WTC11 (cell line): ENCODE measurements at regions not wholly inside any gene's neighbourhood (a gene's known extent, or its start where the extent isn't known, plus 50 kb on each side); places are given as distances from the start of the nearest gene placed in this dataset.

Source experiments
- ATAC-seq: fragments of 200-7000 bp; cut with Tn5 transposase; 2 replicates; pipeline ENCODE4 v1.10.0; 2021; ENCODE audit warnings: mild to moderate bottlenecking, moderate library complexity
- CTCF ChIA-PET: fragments of 300-600 bp; sonication (Branson Sonifier 250); formaldehyde crosslinking; loops from one replicate; lab custom pipeline; 2021; ENCODE audit warnings: antibody characterized with exemption; lab: Charles Lee
- POLR2A ChIA-PET: fragments of 350-600 bp; sonication (Branson Sonifier 250); formaldehyde crosslinking; loops from one replicate; lab custom pipeline; 2021; ENCODE audit warnings: antibody characterized with exemption; lab: Charles Lee
- DNase-seq: peaks from one replicate; pipeline ENCODE4 v3.0.0; 2021; ENCODE audit warnings: low spot score
- H3K27ac Mint-ChIP-seq: 2 replicates; pipeline ENCODE4 v1.8.0; 2021; ENCODE audit warnings: mixed read lengths
- H3K27me3 Mint-ChIP-seq: 2 replicates; pipeline ENCODE4 v1.8.0; 2021; ENCODE audit warnings: low read depth, mild to moderate bottlenecking, moderate library complexity, mixed read lengths
- H3K36me3 Mint-ChIP-seq: 2 replicates; pipeline ENCODE4 v1.8.0; 2021; ENCODE audit warnings: mixed read lengths
- H3K4me1 Mint-ChIP-seq: 2 replicates; pipeline ENCODE4 v1.8.0; 2022; ENCODE audit warnings: mixed read lengths
- H3K4me3 Mint-ChIP-seq: 2 replicates; pipeline ENCODE4 v1.8.0; 2021; ENCODE audit warnings: mild to moderate bottlenecking, moderate library complexity, mixed read lengths
- H3K9me3 Mint-ChIP-seq: 2 replicates; pipeline ENCODE4 v1.8.0; 2021; ENCODE audit warnings: mixed read lengths
- AFF4 ChIP-seq: sonication (generic); formaldehyde crosslinking; IDR thresholded peaks from 2 replicates; pipeline ENCODE4 v1.8.1; 2023; ENCODE audit warnings: mild to moderate bottlenecking, missing genetic modification reagents, borderline replicate concordance
- ATF1 ChIP-seq: sonication (generic); formaldehyde crosslinking; IDR thresholded peaks from 2 replicates; pipeline ENCODE4 v1.8.1; 2023; ENCODE audit warnings: mild to moderate bottlenecking, moderate library complexity, missing genetic modification reagents
- CBFB ChIP-seq: sonication (generic); formaldehyde crosslinking; IDR thresholded peaks from 2 replicates; pipeline ENCODE4 v1.8.1; 2022; ENCODE audit warnings: mild to moderate bottlenecking, low read depth, missing genetic modification reagents
- E2F1 ChIP-seq: sonication (generic); formaldehyde crosslinking; IDR thresholded peaks from 2 replicates; pipeline ENCODE4 v1.8.0; 2022; ENCODE audit warnings: mild to moderate bottlenecking, missing genetic modification reagents
- MXD4 ChIP-seq: fragments of 250-450 bp; sonication (Bioruptor Pico); IDR thresholded peaks from 2 replicates; pipeline ENCODE4 v1.8.0; 2021; ENCODE audit warnings: mild to moderate bottlenecking, moderate library complexity, borderline replicate concordance
- NFATC4 ChIP-seq: fragments of 250-450 bp; sonication (Bioruptor Pico); IDR thresholded peaks from 2 replicates; pipeline ENCODE4 v1.9.0; 2021; ENCODE audit warnings: mild to moderate bottlenecking
- NR3C1 ChIP-seq: sonication (generic); formaldehyde crosslinking; conservative IDR thresholded peaks from 2 replicates; pipeline ENCODE4 v1.8.1; 2023; ENCODE audit warnings: low read depth, mild to moderate bottlenecking, missing genetic modification reagents
- OVOL2 ChIP-seq: fragments of 250-450 bp; sonication (Bioruptor Pico); IDR thresholded peaks from 2 replicates; pipeline ENCODE4 v1.9.0; 2021; ENCODE audit warnings: mild to moderate bottlenecking, borderline replicate concordance
- PRDM15 ChIP-seq: sonication (generic); formaldehyde crosslinking; IDR thresholded peaks from 2 replicates; pipeline ENCODE4 v1.8.0; 2022; ENCODE audit warnings: missing genetic modification reagents
- STAT6 ChIP-seq: sonication (generic); formaldehyde crosslinking; conservative IDR thresholded peaks from 2 replicates; pipeline ENCODE4 v1.8.1; 2023; ENCODE audit warnings: mild to moderate bottlenecking, low read depth, missing genetic modification reagents, moderate library complexity
- TP53 ChIP-seq: sonication (generic); formaldehyde crosslinking; IDR thresholded peaks from 2 replicates; pipeline ENCODE4 v1.8.1; 2023; ENCODE audit warnings: mild to moderate bottlenecking, missing genetic modification reagents
- ZNF512 ChIP-seq: sonication (generic); formaldehyde crosslinking; IDR thresholded peaks from 2 replicates; pipeline ENCODE4 v1.8.1; 2022; ENCODE audit warnings: missing genetic modification reagents, borderline replicate concordance
- TF ChIP-seq, protein P1 (sequence below): sonication (generic); formaldehyde crosslinking; IDR thresholded peaks from 2 replicates; pipeline ENCODE4 v1.8.1; 2023; ENCODE audit warnings: mild to moderate bottlenecking, missing genetic modification reagents
- TF ChIP-seq, protein P2 (sequence below): sonication (generic); formaldehyde crosslinking; IDR thresholded peaks from 2 replicates; pipeline ENCODE4 v1.8.1; 2023; ENCODE audit warnings: mild to moderate bottlenecking, missing genetic modification reagents
- TF ChIP-seq, protein P3 (sequence below): fragments of 250-450 bp; sonication (Bioruptor Pico); IDR thresholded peaks from 2 replicates; pipeline ENCODE4 v1.9.0; 2021; ENCODE audit warnings: mild to moderate bottlenecking
- TF ChIP-seq, protein P4 (sequence below): fragments of 250-450 bp; sonication (Bioruptor Pico); IDR thresholded peaks from 2 replicates; pipeline ENCODE4 v1.9.0; 2021; ENCODE audit warnings: mild to moderate bottlenecking, borderline replicate concordance

GRCh38 chr5:37916525-37916924, 76.7 kb upstream of the GDNF start:
- H3K4me3 Mint-ChIP-seq, result no peak overlapping the region
- no peak for TF ChIP-seq OVOL2 (CRISPR knock-in tag)
- no peak for TF ChIP-seq NFATC4 (CRISPR knock-in tag)
- no peak for TF ChIP-seq NR3C1 (CRISPR knock-in tag)
- no peak for TF ChIP-seq ATF1
- TF ChIP-seq TP53 (CRISPR knock-in tag), result no peak
- TF ChIP-seq, protein P1, sequence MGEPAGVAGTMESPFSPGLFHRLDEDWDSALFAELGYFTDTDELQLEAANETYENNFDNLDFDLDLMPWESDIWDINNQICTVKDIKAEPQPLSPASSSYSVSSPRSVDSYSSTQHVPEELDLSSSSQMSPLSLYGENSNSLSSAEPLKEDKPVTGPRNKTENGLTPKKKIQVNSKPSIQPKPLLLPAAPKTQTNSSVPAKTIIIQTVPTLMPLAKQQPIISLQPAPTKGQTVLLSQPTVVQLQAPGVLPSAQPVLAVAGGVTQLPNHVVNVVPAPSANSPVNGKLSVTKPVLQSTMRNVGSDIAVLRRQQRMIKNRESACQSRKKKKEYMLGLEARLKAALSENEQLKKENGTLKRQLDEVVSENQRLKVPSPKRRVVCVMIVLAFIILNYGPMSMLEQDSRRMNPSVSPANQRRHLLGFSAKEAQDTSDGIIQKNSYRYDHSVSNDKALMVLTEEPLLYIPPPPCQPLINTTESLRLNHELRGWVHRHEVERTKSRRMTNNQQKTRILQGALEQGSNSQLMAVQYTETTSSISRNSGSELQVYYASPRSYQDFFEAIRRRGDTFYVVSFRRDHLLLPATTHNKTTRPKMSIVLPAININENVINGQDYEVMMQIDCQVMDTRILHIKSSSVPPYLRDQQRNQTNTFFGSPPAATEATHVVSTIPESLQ (CRISPR knock-in tag), result no peak
- TF ChIP-seq PRDM15, result no peak
- no peak for TF ChIP-seq ZNF512 (CRISPR knock-in tag)
- no peak for TF ChIP-seq MXD4 (CRISPR knock-in tag)
- TF ChIP-seq STAT6 (CRISPR knock-in tag), result no peak
- TF ChIP-seq, protein P2, sequence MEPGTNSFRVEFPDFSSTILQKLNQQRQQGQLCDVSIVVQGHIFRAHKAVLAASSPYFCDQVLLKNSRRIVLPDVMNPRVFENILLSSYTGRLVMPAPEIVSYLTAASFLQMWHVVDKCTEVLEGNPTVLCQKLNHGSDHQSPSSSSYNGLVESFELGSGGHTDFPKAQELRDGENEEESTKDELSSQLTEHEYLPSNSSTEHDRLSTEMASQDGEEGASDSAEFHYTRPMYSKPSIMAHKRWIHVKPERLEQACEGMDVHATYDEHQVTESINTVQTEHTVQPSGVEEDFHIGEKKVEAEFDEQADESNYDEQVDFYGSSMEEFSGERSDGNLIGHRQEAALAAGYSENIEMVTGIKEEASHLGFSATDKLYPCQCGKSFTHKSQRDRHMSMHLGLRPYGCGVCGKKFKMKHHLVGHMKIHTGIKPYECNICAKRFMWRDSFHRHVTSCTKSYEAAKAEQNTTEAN (CRISPR knock-in tag), result no peak
- TF ChIP-seq CBFB (CRISPR knock-in tag), result no peak
- TF ChIP-seq, protein P3, sequence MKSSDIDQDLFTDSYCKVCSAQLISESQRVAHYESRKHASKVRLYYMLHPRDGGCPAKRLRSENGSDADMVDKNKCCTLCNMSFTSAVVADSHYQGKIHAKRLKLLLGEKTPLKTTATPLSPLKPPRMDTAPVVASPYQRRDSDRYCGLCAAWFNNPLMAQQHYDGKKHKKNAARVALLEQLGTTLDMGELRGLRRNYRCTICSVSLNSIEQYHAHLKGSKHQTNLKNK (CRISPR knock-in tag), result no peak
- TF ChIP-seq AFF4 (CRISPR knock-in tag), result no peak
- TF ChIP-seq E2F1 (CRISPR knock-in tag), result no peak
- TF ChIP-seq, protein P4, sequence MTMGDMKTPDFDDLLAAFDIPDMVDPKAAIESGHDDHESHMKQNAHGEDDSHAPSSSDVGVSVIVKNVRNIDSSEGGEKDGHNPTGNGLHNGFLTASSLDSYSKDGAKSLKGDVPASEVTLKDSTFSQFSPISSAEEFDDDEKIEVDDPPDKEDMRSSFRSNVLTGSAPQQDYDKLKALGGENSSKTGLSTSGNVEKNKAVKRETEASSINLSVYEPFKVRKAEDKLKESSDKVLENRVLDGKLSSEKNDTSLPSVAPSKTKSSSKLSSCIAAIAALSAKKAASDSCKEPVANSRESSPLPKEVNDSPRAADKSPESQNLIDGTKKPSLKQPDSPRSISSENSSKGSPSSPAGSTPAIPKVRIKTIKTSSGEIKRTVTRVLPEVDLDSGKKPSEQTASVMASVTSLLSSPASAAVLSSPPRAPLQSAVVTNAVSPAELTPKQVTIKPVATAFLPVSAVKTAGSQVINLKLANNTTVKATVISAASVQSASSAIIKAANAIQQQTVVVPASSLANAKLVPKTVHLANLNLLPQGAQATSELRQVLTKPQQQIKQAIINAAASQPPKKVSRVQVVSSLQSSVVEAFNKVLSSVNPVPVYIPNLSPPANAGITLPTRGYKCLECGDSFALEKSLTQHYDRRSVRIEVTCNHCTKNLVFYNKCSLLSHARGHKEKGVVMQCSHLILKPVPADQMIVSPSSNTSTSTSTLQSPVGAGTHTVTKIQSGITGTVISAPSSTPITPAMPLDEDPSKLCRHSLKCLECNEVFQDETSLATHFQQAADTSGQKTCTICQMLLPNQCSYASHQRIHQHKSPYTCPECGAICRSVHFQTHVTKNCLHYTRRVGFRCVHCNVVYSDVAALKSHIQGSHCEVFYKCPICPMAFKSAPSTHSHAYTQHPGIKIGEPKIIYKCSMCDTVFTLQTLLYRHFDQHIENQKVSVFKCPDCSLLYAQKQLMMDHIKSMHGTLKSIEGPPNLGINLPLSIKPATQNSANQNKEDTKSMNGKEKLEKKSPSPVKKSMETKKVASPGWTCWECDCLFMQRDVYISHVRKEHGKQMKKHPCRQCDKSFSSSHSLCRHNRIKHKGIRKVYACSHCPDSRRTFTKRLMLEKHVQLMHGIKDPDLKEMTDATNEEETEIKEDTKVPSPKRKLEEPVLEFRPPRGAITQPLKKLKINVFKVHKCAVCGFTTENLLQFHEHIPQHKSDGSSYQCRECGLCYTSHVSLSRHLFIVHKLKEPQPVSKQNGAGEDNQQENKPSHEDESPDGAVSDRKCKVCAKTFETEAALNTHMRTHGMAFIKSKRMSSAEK (CRISPR knock-in tag), result no peak

More at GRCh38 chr5:37916525-37916924, 76.7 kb upstream of the GDNF start:
- Mint-ChIP-seq H3K4me1 (peaks cover 17% of the 10 kb centered on the region), H3K27ac (no peak overlapping the region), H3K27me3 (no peaks in the 10 kb centered on the region), H3K36me3 (no peaks in the 10 kb centered on the region), H3K9me3 (peaks cover 5% of the 10 kb centered on the region)
- ATAC-seq (no peak), DNase-seq (no peak)
- CTCF ChIA-PET, result no interaction called here
- POLR2A ChIA-PET, result no interaction called here
